ENCODE measurements at regions not wholly inside any gene's neighbourhood (a gene's known extent, or its start where the extent isn't known, plus 50 kb on each side); places are given as distances from the start of the nearest gene placed in this dataset.

DNA sequence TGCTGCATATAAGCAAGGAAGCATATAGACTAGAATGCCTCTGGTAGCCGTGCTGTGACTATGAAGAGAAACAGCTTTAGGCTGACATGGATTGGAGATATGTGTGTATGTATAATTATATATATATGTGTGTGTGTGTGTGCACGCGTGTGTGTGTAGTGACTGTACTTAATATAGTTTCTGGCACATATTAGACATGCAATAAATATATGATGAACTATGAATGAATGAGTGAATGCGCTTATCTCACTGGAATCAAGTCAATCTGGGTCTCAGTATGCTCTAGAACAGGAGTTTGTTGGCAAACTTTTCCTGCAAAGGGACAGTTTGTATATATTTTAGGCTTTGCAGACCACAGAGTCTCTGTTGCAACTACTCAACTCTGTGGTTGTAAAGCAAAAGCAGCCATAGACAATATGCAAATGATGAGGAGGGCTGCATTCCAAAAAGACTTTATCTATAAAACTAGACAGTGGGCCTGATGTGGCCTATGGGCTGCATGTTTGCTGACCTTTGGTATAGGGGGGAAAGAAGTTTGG lies 482.9 kb upstream of the USP24 start:
- Histone ChIP-seq H3K27me3 (ENCODE audit: control insufficient read depth in 1 of 2, insufficient read depth in 2 of 2, low read length in 2 of 2) (no peaks in the 10 kb centered on the region), H3K9me3 (ENCODE audit: low read length) (no peaks in the 10 kb centered on the region), H3K4me3 (replicated peaks in 1 of 3; ENCODE audit: insufficient read depth in 1 of 3, low read depth in 2 of 3, low read length in 3 of 3) (no peak overlapping the region), H3K79me2 (ENCODE audit: insufficient read depth, low read length) (no peaks in the 10 kb centered on the region), H3K36me3 (replicated peaks in 1 of 2; ENCODE audit: control insufficient read depth in 1 of 2, insufficient read depth in 2 of 2, low read length in 2 of 2) (no peaks in the 10 kb centered on the region), H3K27ac (ENCODE audit: extremely low read length, insufficient read depth, low read length) (no peak overlapping the region), H2AFZ (ENCODE audit: low read length) (no peak overlapping the region), H3K4me1 (ENCODE audit: insufficient read depth, low read length) (no peaks in the 10 kb centered on the region), H4K20me1 (ENCODE audit: insufficient read depth, low read length) (no peaks in the 10 kb centered on the region), H3K4me2 (ENCODE audit: low read depth, low read length) (no peak overlapping the region), H3K9ac (ENCODE audit: insufficient read depth, low read depth, low read length) (no peak overlapping the region)
- no peak for TF ChIP-seq SRSF1 (optimal IDR thresholded peaks at IDR 0.05; ENCODE audit: low read depth, low read length)
- no TSS peak for BruUV-seq (replicated peaks)
- 64% methylated on average over 4 of the region's 4 CpGs for WGBS (ENCODE audit: low lambda C conversion rate)
- intact Hi-C loops (cut with micrococcal nuclease; ENCODE audit: unreplicated experiment): no loop called here
- ChIA-PET CTCF (ENCODE audit: low intra/inter-chr PET ratio, low total read pairs) (no interaction called here), POLR2A (no interaction called here)
- FAIRE-seq (no peak), ATAC-seq (no peak), DNase-seq (ENCODE audit: low spot score) (no peak)
- in situ Hi-C loops (cut with HindIII; ENCODE audit: extremely low pct_ligation_motif_present, low pct_unique_long_range_greater_than_20kb): no loop called here

DNA sequence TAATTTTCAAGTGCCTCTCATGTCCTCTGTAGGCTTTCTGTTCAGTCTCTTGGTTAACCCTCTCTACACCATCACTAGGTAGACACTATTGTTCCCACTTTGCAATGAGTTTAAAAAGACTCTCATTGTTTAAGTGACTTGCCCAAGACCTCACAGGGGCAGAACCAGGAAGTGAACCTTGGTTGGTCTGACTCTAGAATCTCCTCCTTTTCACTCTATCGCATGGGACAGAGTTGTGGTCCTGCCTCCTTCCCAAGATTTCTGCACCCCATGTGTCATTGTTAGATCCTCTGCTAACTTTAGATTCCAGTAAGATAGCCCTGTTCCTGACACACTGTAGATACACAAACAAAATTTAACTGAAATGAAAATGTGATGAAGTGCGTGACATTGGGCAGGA lies 481.7 kb upstream of the USP24 start:
- 55% methylated on average over 2 of the region's 2 CpGs for WGBS (ENCODE audit: low lambda C conversion rate)
- Histone ChIP-seq H3K27me3 (ENCODE audit: control insufficient read depth in 1 of 2, insufficient read depth in 2 of 2, low read length in 2 of 2) (no peaks in the 10 kb centered on the region), H3K9me3 (ENCODE audit: low read length) (no peaks in the 10 kb centered on the region), H3K9ac (ENCODE audit: insufficient read depth, low read depth, low read length) (no peak overlapping the region), H2AFZ (ENCODE audit: low read length) (no peak overlapping the region), H3K36me3 (replicated peaks in 1 of 2; ENCODE audit: control insufficient read depth in 1 of 2, insufficient read depth in 2 of 2, low read length in 2 of 2) (no peaks in the 10 kb centered on the region), H3K27ac (ENCODE audit: extremely low read length, insufficient read depth, low read length) (no peak overlapping the region), H3K4me2 (ENCODE audit: low read depth, low read length) (no peak overlapping the region), H3K4me1 (ENCODE audit: insufficient read depth, low read length) (no peaks in the 10 kb centered on the region), H3K4me3 (replicated peaks in 1 of 3; ENCODE audit: insufficient read depth in 1 of 3, low read depth in 2 of 3, low read length in 3 of 3) (no peak overlapping the region), H3K79me2 (ENCODE audit: insufficient read depth, low read length) (no peaks in the 10 kb centered on the region), H4K20me1 (ENCODE audit: insufficient read depth, low read length) (no peaks in the 10 kb centered on the region)
- no peak for FAIRE-seq
- in situ Hi-C loops (cut with HindIII; ENCODE audit: extremely low pct_ligation_motif_present, low pct_unique_long_range_greater_than_20kb): no loop called here
- intact Hi-C loops (cut with micrococcal nuclease; ENCODE audit: unreplicated experiment): no loop called here
- TF ChIP-seq ATF7 (IDR thresholded peaks at IDR 0.05) (no peak), ATF7 (CRISPR knock-in tag; IDR thresholded peaks at IDR 0.05) (no peak), ZNF33B (CRISPR knock-in tag; IDR thresholded peaks at IDR 0.05) (no peak), HOXA5 (CRISPR knock-in tag; IDR thresholded peaks at IDR 0.05) (no peak)
- TF ChIP-seq, protein P1, sequence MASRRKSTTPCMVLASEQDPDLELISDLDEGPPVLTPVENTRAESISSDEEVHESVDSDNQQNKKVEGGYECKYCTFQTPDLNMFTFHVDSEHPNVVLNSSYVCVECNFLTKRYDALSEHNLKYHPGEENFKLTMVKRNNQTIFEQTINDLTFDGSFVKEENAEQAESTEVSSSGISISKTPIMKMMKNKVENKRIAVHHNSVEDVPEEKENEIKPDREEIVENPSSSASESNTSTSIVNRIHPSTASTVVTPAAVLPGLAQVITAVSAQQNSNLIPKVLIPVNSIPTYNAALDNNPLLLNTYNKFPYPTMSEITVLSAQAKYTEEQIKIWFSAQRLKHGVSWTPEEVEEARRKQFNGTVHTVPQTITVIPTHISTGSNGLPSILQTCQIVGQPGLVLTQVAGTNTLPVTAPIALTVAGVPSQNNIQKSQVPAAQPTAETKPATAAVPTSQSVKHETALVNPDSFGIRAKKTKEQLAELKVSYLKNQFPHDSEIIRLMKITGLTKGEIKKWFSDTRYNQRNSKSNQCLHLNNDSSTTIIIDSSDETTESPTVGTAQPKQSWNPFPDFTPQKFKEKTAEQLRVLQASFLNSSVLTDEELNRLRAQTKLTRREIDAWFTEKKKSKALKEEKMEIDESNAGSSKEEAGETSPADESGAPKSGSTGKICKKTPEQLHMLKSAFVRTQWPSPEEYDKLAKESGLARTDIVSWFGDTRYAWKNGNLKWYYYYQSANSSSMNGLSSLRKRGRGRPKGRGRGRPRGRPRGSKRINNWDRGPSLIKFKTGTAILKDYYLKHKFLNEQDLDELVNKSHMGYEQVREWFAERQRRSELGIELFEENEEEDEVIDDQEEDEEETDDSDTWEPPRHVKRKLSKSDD (CRISPR knock-in tag; IDR thresholded peaks at IDR 0.05; ENCODE audit: low read depth): no peak
- no peak for ATAC-seq
- POLR2A ChIA-PET: no interaction called here
- CTCF ChIA-PET (ENCODE audit: low intra/inter-chr PET ratio, low total read pairs): no interaction called here
- DNase-seq (ENCODE audit: low spot score): no peak
- no TSS peak for BruUV-seq (replicated peaks)
